Ectodermal cell (in vitro differentiated cells): ENCODE measurements at regions not wholly inside any gene's neighbourhood (a gene's known extent, or its start where the extent isn't known, plus 50 kb on each side); places are given as distances from the start of the nearest gene placed in this dataset.
A peak's percentile ranks its signal among the peaks of the same experiment; 100 is the strongest.
"Not testable (repeated sequence)": the region's sequence is repeated elsewhere in the genome, so short reads cannot be mapped to it uniquely, and the experiment has no call there.

Source experiments
- H3K27ac ChIP-seq: 2 replicates; pipeline ENCODE4 v1.7.0; 2013; ENCODE audit warnings: mild to moderate bottlenecking, low read depth, low read length; ENCODE audit not compliant: insufficient read depth, poor library complexity, severe bottlenecking
- H3K27me3 ChIP-seq: 2 replicates; pipeline ENCODE4 v1.7.0; 2013; ENCODE audit warnings: mild to moderate bottlenecking, low read length; ENCODE audit not compliant: insufficient read depth, control insufficient read depth, poor library complexity, severe bottlenecking
- H3K36me3 ChIP-seq: one replicate; pipeline ENCODE4 v1.7.0; 2013; ENCODE audit warnings: low read length; ENCODE audit not compliant: control insufficient read depth, insufficient read depth
- H3K4me1 ChIP-seq: one replicate; pipeline ENCODE4 v1.7.0; 2013; ENCODE audit warnings: low read length; ENCODE audit not compliant: control insufficient read depth, insufficient read depth
- H3K4me3 ChIP-seq: 2 replicates; pipeline ENCODE4 v1.7.0; 2013; ENCODE audit warnings: low read depth, low read length, control low read depth; ENCODE audit not compliant: insufficient read depth
- H3K9me3 ChIP-seq: 2 replicates; pipeline ENCODE4 v1.7.0; 2013; ENCODE audit warnings: mild to moderate bottlenecking, low read length, moderate library complexity; ENCODE audit not compliant: control insufficient read depth
- WGBS, 2 experiments: methylation state at CpG; one replicate each; pipeline ENCODE4 v1.1.7; 2013; ENCODE audit warnings: missing lambda C conversion rate in 2 of 2; 5-methylcytosine and 5-hydroxymethylcytosine counted together

DNA sequence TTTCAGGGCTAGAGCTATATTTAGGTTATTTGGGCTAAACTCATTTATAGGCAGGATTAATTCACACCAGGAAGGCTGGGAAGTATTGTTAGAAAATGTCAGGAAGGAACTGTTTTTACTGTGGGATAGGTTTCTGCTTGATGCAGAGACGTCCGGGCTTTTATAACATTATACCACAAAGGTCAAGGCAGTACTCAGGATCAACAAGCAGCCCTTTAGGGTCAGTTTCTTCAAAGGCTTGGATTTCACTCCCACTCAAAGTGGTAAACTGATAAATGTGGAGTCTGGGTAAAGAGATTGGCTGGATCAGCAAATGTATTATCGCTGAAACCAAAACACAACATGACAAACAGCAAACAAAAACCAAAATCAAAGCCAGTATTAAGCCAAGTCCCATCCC, 127.2 kb downstream of the ARL5B start:
- Histone ChIP-seq H3K9me3 (no peaks in the 10 kb centered on the region), H3K4me3 (no peak overlapping the region), H3K27me3 (no peaks in the 10 kb centered on the region), H3K36me3 (peaks cover 2% of the 10 kb centered on the region), H3K27ac (no peak overlapping the region), H3K4me1 (no peaks in the 10 kb centered on the region)
- WGBS, 2 experiments, result 77 to 100% methylated on average over 1 to 3 of the region's 3 CpGs

DNA sequence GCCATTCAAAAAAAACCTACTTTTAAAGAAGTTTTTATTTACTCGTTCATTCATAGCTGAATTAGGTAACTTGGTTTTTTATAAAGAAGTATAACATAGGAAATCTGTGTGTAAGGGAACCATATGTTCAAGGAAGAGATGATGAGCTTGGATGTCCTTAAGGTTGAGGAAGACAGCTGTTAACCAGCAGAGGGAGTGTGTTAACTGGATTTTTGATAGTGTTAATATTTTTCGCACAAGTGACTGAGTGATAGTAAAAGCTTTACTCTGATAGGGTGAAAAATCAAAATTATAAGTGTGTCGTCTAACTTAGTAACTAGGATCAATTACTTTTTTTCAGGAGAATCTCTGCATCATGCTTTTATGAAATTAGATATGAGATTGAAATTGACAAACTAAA, 134.7 kb downstream of the ARL5B start:
- no peak overlapping the region for H3K4me3 ChIP-seq
- H3K36me3 ChIP-seq, result peaks cover 2% of the 10 kb centered on the region
- H3K4me1 ChIP-seq, result no peaks in the 10 kb centered on the region
- no peaks in the 10 kb centered on the region for H3K9me3 ChIP-seq
- WGBS, 2 experiments, result 74 to 79% methylated on average over 3 of the region's 3 CpGs
- no peak overlapping the region for H3K27ac ChIP-seq
- no peaks in the 10 kb centered on the region for H3K27me3 ChIP-seq

DNA sequence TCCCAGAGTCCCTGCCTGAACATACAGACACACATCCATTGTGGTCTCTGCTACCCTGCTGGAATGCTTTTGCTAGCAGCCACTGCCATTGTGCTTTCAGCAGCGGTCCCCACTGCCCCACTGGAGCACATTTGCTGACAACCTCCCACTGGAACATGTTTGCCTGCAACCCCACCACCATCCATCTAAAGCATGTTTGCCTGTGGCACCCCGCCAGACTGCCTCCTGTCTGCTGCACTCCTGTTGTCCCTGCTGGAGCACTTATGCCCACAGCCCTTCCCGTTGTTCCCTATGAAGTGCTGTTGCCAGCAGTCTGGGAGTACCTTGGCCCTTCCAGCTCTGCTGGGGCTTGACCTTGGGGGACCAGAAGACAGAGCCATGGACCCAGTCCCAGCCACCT, 136.3 kb downstream of the ARL5B start:
- Histone ChIP-seq H3K9me3 (no peaks in the 10 kb centered on the region), H3K27me3 (no peaks in the 10 kb centered on the region), H3K27ac (no peak overlapping the region), H3K4me3 (no peak overlapping the region), H3K4me1 (no peaks in the 10 kb centered on the region), H3K36me3 (no peaks in the 10 kb centered on the region)
- 92 to 95% methylated on average over 3 of the region's 3 CpGs for WGBS, 2 experiments

DNA sequence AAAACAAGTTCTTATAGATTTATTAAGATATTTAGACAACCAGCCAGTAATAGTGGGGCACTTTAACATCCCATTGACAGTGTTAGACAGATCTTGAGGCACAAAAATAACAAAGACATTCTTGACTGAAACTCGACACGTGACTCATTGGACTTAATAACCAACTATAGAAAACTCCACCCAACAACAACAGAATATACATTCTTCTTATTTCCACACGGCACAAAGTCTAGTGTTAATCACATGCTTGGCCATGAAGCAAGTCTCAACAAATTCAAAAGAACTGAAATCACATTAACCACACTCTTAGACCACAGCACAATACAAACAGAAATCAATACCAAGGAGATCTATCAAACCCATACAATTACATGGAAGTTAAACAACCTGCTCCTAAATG, 138.1 kb downstream of the ARL5B start:
- 90 to 92% methylated on average over 3 of the region's 3 CpGs for WGBS, 2 experiments
- H3K36me3 ChIP-seq, result no peaks in the 10 kb centered on the region
- no peaks in the 10 kb centered on the region for H3K9me3 ChIP-seq
- no peak overlapping the region for H3K27ac ChIP-seq
- no peak overlapping the region for H3K4me3 ChIP-seq
- H3K27me3 ChIP-seq, result no peaks in the 10 kb centered on the region
- H3K4me1 ChIP-seq, result no peaks in the 10 kb centered on the region

DNA sequence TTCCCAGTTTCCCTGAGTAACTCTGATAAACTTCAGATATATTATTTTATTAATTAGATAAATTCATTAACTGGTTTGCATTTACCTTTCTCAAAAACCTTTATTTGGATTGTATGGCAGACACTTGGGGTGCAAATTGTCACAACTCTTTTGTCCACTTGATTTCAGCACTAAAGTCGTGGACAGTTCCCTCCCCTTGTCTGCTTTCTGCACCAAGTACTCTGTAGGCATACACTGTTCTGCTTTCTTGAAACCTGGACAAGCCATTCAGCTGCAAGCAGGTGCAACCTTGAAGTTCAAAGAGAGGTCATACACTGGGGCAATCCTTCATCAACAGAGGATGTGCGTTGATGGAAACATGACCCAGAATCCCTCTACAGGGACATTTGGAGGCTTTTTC, 162.9 kb downstream of the ARL5B start:
- no peak overlapping the region for H3K27ac ChIP-seq
- no peaks in the 10 kb centered on the region for H3K27me3 ChIP-seq
- H3K4me1 ChIP-seq, result no peaks in the 10 kb centered on the region
- H3K9me3 ChIP-seq, result no peaks in the 10 kb centered on the region
- no peak overlapping the region for H3K4me3 ChIP-seq
- H3K36me3 ChIP-seq, result no peaks in the 10 kb centered on the region
- 43 to 44% methylated on average over 2 of the region's 2 CpGs for whole genome bisulfite sequencing, 2 experiments

DNA sequence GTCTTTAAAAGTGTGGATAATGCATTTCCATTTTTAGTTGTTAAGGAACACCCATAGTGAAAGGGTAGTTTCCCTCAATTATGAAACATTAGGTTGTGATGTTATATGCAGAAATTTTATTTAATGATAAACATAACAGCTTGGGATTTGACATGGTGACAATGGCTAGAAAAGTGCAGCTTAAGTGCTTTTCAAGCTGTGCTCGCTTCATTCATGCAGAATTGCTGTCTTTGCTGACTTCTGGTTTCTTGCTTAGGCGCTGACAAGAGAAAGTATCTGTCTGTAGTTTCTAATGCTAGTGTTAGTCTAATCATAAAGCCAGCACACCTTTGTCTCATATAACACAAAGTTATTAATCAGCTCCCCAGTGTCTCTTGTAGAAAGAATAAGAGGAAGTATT, 170.0 kb downstream of the ARL5B start:
- H3K36me3 ChIP-seq, result no peaks in the 10 kb centered on the region
- no peaks in the 10 kb centered on the region for H3K27me3 ChIP-seq
- H3K4me3 ChIP-seq, result no peak overlapping the region
- H3K4me1 ChIP-seq, result no peaks in the 10 kb centered on the region
- no peak overlapping the region for H3K27ac ChIP-seq
- H3K9me3 ChIP-seq, result no peaks in the 10 kb centered on the region
- 92 to 95% methylated on average over 2 of the region's 2 CpGs for WGBS, 2 experiments

DNA sequence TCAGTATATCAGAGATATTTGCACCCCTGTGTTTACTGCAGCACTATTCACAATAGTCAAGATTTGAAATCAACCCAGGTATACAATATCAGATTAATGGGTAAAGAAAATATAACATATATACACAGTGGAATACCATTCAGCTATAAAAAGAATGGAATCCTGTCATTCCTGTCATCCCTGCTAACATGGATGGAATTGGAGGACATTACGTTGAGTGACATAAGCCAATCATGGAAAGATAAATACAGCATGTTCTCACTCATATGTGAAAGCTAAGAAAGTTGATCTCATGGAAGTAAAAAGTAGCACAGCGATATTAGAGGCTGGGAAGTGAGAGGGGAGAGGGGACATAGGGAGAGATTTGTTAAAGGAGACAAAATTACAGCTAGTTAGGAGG, 171.0 kb downstream of the ARL5B start:
- Histone ChIP-seq H3K36me3 (no peaks in the 10 kb centered on the region), H3K27ac (no peak overlapping the region), H3K4me3 (no peak overlapping the region), H3K27me3 (no peaks in the 10 kb centered on the region), H3K9me3 (no peaks in the 10 kb centered on the region), H3K4me1 (no peaks in the 10 kb centered on the region)
- 91 to 95% methylated on average over 2 of the region's 2 CpGs for WGBS, 2 experiments

DNA sequence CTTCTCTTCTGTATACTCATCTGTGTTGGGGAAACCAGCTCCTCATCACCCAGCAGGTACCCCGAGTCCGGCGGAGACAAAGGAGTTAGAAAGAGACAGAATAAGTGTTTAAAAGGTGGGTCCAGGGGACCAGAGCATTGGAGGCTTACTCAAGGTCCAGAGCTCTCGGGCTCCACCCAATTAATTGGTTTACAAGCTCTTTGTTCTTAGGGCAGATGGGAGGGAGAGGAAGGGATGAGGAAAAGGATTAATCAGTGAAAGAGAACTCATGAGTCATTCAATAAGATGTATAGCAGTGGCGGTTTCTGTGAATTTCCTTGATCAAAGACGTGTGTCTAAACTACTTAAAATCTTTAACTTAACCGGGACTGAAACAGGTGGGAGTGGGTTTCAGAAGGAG, 192.0 kb upstream of the MALRD1 start:
- not testable (repeated sequence) for H3K4me3 ChIP-seq, H3K36me3 ChIP-seq, H3K27ac ChIP-seq, H3K27me3 ChIP-seq, H3K9me3 ChIP-seq
- H3K4me1 ChIP-seq, result peaks cover 21% of the 10 kb centered on the region
- WGBS, 2 experiments, result 83 to 84% methylated on average over 7 of the region's 7 CpGs

DNA sequence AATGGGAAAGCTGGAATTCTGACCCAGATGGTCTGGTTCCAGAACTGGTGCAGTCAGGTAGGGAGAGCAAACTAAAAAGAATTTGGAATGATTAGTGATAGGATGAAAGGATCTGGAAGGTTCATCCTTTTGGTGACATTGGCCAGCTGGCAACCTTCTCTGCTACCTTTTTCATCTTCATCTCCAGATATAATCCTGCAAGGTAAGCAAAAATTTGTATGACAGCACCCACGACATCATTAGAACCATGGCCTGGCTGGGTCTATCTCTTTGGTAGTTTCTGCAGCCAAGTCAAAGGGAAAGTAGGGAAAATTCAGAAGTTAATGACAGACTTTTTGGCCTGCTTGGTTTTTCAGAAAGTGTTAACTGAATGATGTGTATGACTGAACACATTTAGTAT, 188.9 kb upstream of the MALRD1 start:
- WGBS, 2 experiments, result 96 to 100% methylated on average over 1 of the region's 1 CpG
- no peaks in the 10 kb centered on the region for H3K27me3 ChIP-seq
- H3K27ac ChIP-seq, result no peak overlapping the region
- no peak overlapping the region for H3K4me3 ChIP-seq
- no peaks in the 10 kb centered on the region for H3K36me3 ChIP-seq
- H3K4me1 ChIP-seq, result peaks cover 25% of the 10 kb centered on the region
- H3K9me3 ChIP-seq, result no peaks in the 10 kb centered on the region

DNA sequence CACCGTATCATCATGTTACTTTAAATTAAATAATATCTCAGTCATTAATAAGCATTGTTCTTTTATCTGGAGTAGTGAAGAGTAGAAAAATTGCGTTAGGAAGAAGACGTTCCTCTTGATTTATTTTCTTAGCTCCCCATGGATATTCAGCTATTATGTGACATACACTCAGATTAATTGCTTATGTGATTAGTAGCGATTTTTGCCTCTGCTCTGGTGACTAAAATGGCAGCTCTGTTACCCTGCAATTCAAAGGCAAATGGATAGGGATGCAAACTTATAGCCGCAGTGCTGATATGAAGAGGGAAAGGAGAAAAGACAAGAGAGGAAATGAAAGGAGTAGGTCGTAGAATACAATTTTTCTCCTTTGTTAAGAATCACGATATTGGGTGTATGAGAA, 188.4 kb upstream of the MALRD1 start:
- no peaks in the 10 kb centered on the region for H3K36me3 ChIP-seq
- peaks cover 25% of the 10 kb centered on the region for H3K4me1 ChIP-seq
- H3K27me3 ChIP-seq, result no peaks in the 10 kb centered on the region
- 78 to 88% methylated on average over 3 to 6 of the region's 7 CpGs for WGBS, 2 experiments
- peak overlapping the region; percentile 30 for H3K27ac ChIP-seq
- H3K9me3 ChIP-seq, result no peaks in the 10 kb centered on the region
- H3K4me3 ChIP-seq, result no peak overlapping the region

DNA sequence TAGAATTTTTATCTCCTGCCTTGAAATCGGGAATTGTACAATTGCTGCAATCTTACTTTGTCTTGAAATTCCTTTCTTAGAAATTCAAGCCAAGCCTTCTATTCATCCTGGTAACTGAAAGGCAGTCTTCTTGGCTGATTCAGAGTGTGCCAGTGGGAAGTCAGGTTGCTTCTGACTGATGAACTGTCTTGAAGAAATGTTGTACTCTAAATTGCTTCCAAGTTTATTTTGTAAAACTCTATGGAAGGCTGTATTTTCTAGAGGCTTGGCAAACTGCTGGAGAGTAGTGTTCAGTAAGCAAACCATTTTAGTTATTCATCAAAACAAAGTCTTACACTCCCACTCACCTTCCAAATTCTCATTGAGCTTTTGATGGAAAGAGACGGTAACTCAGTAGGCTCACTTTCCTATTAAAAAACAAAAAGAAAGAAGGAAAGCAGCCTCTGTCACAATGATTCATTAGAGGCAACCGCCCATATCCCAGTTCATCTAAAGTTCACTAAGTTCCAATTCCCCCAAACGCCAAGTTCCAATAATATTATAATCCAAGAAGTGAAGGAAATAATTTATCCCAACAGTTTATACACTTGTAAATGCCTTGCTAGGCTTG, 187.9 kb upstream of the MALRD1 start:
- Histone ChIP-seq H3K4me1 (peaks cover 25% of the 10 kb centered on the region), H3K4me3 (no peak overlapping the region), H3K9me3 (no peaks in the 10 kb centered on the region), H3K27ac (peak overlapping the region; percentile 11), H3K36me3 (no peaks in the 10 kb centered on the region), H3K27me3 (no peaks in the 10 kb centered on the region)
- WGBS, 2 experiments, result 32 to 69% methylated on average over 2 to 3 of the region's 4 CpGs
